ENCODE measurements at regions not wholly inside any gene's neighbourhood (a gene's known extent, or its start where the extent isn't known, plus 50 kb on each side); places are given as distances from the start of the nearest gene placed in this dataset.

GRCh38 chr13:71169180-71169579, 697.8 kb downstream of the DACH1 start:
- ATAC-seq, result peak; percentile 64
- TF ChIP-seq ZNF70 (CRISPR knock-in tag; IDR thresholded peaks at IDR 0.05) (no peak), POU6F1 (CRISPR knock-in tag; IDR thresholded peaks at IDR 0.05; ENCODE audit: borderline replicate concordance, low read depth) (no peak), ESRRG (CRISPR knock-in tag; IDR thresholded peaks at IDR 0.05) (no peak), TSHZ2 (CRISPR knock-in tag; IDR thresholded peaks at IDR 0.05) (no peak), CREB5 (CRISPR knock-in tag; IDR thresholded peaks at IDR 0.05; ENCODE audit: low read depth) (no peak), PATZ1 (CRISPR knock-in tag; IDR thresholded peaks at IDR 0.05; ENCODE audit: borderline replicate concordance) (no peak), BACH2 (CRISPR knock-in tag; IDR thresholded peaks at IDR 0.05; ENCODE audit: borderline replicate concordance) (no peak), ZNF565 (CRISPR knock-in tag; conservative IDR thresholded peaks at IDR 0.05; ENCODE audit: low read depth) (no peak), PPARA (CRISPR knock-in tag; IDR thresholded peaks at IDR 0.05; ENCODE audit: borderline replicate concordance) (no peak), TOX (CRISPR knock-in tag; IDR thresholded peaks at IDR 0.05; ENCODE audit: borderline replicate concordance) (no peak), ZNF8 (CRISPR knock-in tag; IDR thresholded peaks at IDR 0.05) (no peak), ZFP3 (CRISPR knock-in tag; IDR thresholded peaks at IDR 0.05) (no peak), GLIS3 (CRISPR knock-in tag; IDR thresholded peaks at IDR 0.05) (no peak), ZFP30 (CRISPR knock-in tag; IDR thresholded peaks at IDR 0.05) (no peak), CSDC2 (CRISPR knock-in tag; IDR thresholded peaks at IDR 0.05) (no peak), ISL1 (CRISPR knock-in tag; IDR thresholded peaks at IDR 0.05) (no peak)

- TF ChIP-seq ZC3H10 (CRISPR knock-in tag; IDR thresholded peaks at IDR 0.05) (no peak), ZFP30 (CRISPR knock-in tag; IDR thresholded peaks at IDR 0.05) (no peak), TOX (CRISPR knock-in tag; IDR thresholded peaks at IDR 0.05; ENCODE audit: borderline replicate concordance) (no peak), OSR1 (CRISPR knock-in tag; IDR thresholded peaks at IDR 0.05) (no peak), CSRNP3 (CRISPR knock-in tag; IDR thresholded peaks at IDR 0.05) (no peak), TCF4 (CRISPR knock-in tag; IDR thresholded peaks at IDR 0.05; ENCODE audit: borderline replicate concordance) (no peak), TSHZ2 (CRISPR knock-in tag; IDR thresholded peaks at IDR 0.05) (no peak), ZNF8 (CRISPR knock-in tag; IDR thresholded peaks at IDR 0.05) (no peak), GLIS3 (CRISPR knock-in tag; IDR thresholded peaks at IDR 0.05) (no peak), ZNF70 (CRISPR knock-in tag; IDR thresholded peaks at IDR 0.05) (no peak)
- ATAC-seq, result no peak
Observed at GRCh38 chr13:71156550-71156949, 710.5 kb downstream of the DACH1 start.

All from SK-N-SH treated with all-trans-retinoic acid at 6 μM for 48 hours (cell line).